GM12892 (cell line): ENCODE measurements at regions not wholly inside any gene's neighbourhood (a gene's known extent, or its start where the extent isn't known, plus 50 kb on each side); places are given as distances from the start of the nearest gene placed in this dataset.
A peak's percentile ranks its signal among the peaks of the same experiment; 100 is the strongest.
"Not testable (repeated sequence)": the region's sequence is repeated elsewhere in the genome, so short reads cannot be mapped to it uniquely, and the experiment has no call there.

Experiments
- DNase-seq: peaks from one replicate; pipeline ENCODE4 v3.0.0; 2011; ENCODE audit not compliant: insufficient read length
- FAIRE-seq: peaks from 2 replicates; lab custom pipeline; 2011; peaks lifted over from hg19 to GRCh38; lab: Jason Lieb, UNC
- POLR2A ChIP-seq: IDR thresholded peaks from 2 replicates; pipeline ENCODE4 v1.6.1; 2011; ENCODE audit warnings: low read depth, low read length, control low read depth
- POLR2AphosphoS5 ChIP-seq: IDR thresholded peaks from 2 replicates; pipeline ENCODE4 v1.6.1; 2011; ENCODE audit warnings: low read depth, low read length, control low read depth
- TAF1 ChIP-seq: IDR thresholded peaks from 2 replicates; pipeline ENCODE4 v1.6.1; 2011; ENCODE audit warnings: low read depth, mild to moderate bottlenecking, control low read depth, low read length, borderline replicate concordance

GRCh38 chr16:22436823-22437652 lies 62.6 kb upstream of the CDR2 start:
- TF ChIP-seq TAF1 (peak; percentile 59; the same call in 1 of the 2 replicates), POLR2A (peak; percentile 84; the same call in 1 of the 2 replicates), POLR2AphosphoS5 (peak; percentile 80)
- FAIRE-seq = not testable (repeated sequence)
- peak; percentile 35 for DNase-seq

- FAIRE-seq, DNase-seq: not testable (repeated sequence)
These were observed 62.0 kb upstream of the CDR2 start for GRCh38 chr16:22436326-22436822.

- not testable (repeated sequence) for FAIRE-seq
These were observed 56.9 kb upstream of the CDR2 start for GRCh38 chr16:22431314-22431713.

GRCh38 chr16:22428654-22429053 lies 54.2 kb upstream of the CDR2 start:
- TF ChIP-seq POLR2AphosphoS5 = no peak
- TF ChIP-seq TAF1 = no peak
- FAIRE-seq = no peak
- DNase-seq = no peak

More at GRCh38 chr16:22431314-22431713, 56.9 kb upstream of the CDR2 start:
- DNase-seq = not testable (repeated sequence)

GRCh38 chr16:22427556-22427955 lies 53.1 kb upstream of the CDR2 start:
- FAIRE-seq (no peak), DNase-seq (no peak)
- TF ChIP-seq TAF1 (no peak), POLR2AphosphoS5 (no peak)

- FAIRE-seq (no peak), DNase-seq (no peak)
- TF ChIP-seq POLR2AphosphoS5 = no peak
- no peak for TF ChIP-seq TAF1
- TF ChIP-seq POLR2A = no peak
These were observed 51.4 kb upstream of the CDR2 start for GRCh38 chr16:22425847-22426246.

GRCh38 chr16:22425036-22425801 lies 50.8 kb upstream of the CDR2 start:
- FAIRE-seq (no peak), DNase-seq (no peak)
- TF ChIP-seq POLR2AphosphoS5 = no peak
- no peak for TF ChIP-seq TAF1
- TF ChIP-seq POLR2A = no peak

- no peak for FAIRE-seq
- TF ChIP-seq POLR2A = no peak
- DNase-seq = no peak
These were observed 49.9 kb upstream of the CDR2 start for GRCh38 chr16:22424161-22424937.
